Osteoblast (primary cell): ENCODE measurements at regions not wholly inside any gene's neighbourhood (a gene's known extent, or its start where the extent isn't known, plus 50 kb on each side); places are given as distances from the start of the nearest gene placed in this dataset.

ENCODE experiments used
- DNase-seq: peaks from one replicate; pipeline ENCODE4 v3.0.0; 2011; ENCODE audit warnings: low spot score, mixed read lengths; ENCODE audit not compliant: insufficient read length; ENCODE audit errors: missing footprints
- H2AFZ ChIP-seq: 2 replicates; pipeline ENCODE4 v1.6.0; 2011; ENCODE audit warnings: mild to moderate bottlenecking, low read length
- H3K27ac ChIP-seq: 2 replicates; pipeline ENCODE4 v1.5.1; 2011; ENCODE audit warnings: mild to moderate bottlenecking, low read depth, low read length, moderate library complexity
- H3K27me3 ChIP-seq: 2 replicates; pipeline ENCODE4 v1.6.0; 2012; ENCODE audit warnings: mild to moderate bottlenecking, control low read depth, inconsistent platforms, low read length, moderate library complexity; ENCODE audit not compliant: insufficient read depth
- H3K36me3 ChIP-seq: 2 replicates; pipeline ENCODE4 v1.5.1; 2011; ENCODE audit warnings: mild to moderate bottlenecking, low read length, control low read depth, moderate library complexity; ENCODE audit not compliant: insufficient read depth
- H3K4me1 ChIP-seq: 2 replicates; pipeline ENCODE4 v1.5.1; 2011; ENCODE audit warnings: mild to moderate bottlenecking, low read length, control low read depth, moderate library complexity; ENCODE audit not compliant: insufficient read depth
- H3K4me2 ChIP-seq: 2 replicates; pipeline ENCODE4 v1.6.0; 2011; ENCODE audit warnings: mild to moderate bottlenecking, low read length; ENCODE audit not compliant: insufficient read depth
- H3K4me3 ChIP-seq: fragments of 200-600 bp; sonication (generic); 3 replicates; pipeline ENCODE4 v1.5.1; 2012; ENCODE audit warnings: mild to moderate bottlenecking, low read length, inconsistent platforms; ENCODE audit not compliant: insufficient read depth
- H3K79me2 ChIP-seq: 2 replicates; pipeline ENCODE4 v1.6.0; 2012; ENCODE audit warnings: mild to moderate bottlenecking, low read length, control low read depth, inconsistent platforms; ENCODE audit not compliant: insufficient read depth
- H3K9me3 ChIP-seq: 2 replicates; pipeline ENCODE4 v1.5.1; 2011; ENCODE audit warnings: low read depth, low read length, control low read depth
- H4K20me1 ChIP-seq: 2 replicates; pipeline ENCODE4 v1.6.0; 2012; ENCODE audit warnings: mild to moderate bottlenecking, low read length, control low read depth; ENCODE audit not compliant: insufficient read depth
- TF ChIP-seq, protein P1 (sequence below): IDR thresholded peaks from 2 replicates; pipeline ENCODE4 v1.5.1; 2011; ENCODE audit warnings: mild to moderate bottlenecking, low read depth, low read length, moderate library complexity; ENCODE audit errors: extremely low read depth

DNA sequence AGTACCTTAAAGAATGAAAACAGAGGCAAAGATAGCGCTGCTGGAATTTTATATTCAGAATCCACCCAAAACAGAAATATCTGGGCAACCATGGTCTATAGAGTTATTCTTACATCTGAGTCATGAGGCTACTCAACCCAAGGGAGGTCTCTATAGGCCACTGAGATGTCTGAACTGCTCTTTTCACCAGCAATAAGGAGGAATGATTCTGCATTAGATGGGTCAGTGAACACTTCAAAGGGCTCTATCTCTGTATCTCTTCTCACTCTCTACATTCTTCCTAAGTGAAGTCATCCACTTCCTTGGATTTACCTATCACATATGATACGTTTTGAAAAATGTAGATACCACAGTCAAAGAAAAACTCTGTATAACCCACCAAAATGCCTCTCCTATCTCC, 90.2 kb upstream of the NGF start:
- Histone ChIP-seq H3K27me3 (no peaks in the 10 kb centered on the region), H3K9me3 (no peaks in the 10 kb centered on the region), H2AFZ (no peak overlapping the region), H3K4me1 (peaks cover 68% of the 10 kb centered on the region), H3K4me3 (no peak overlapping the region), H3K4me2 (no peak overlapping the region), H4K20me1 (no peaks in the 10 kb centered on the region), H3K79me2 (no peaks in the 10 kb centered on the region), H3K36me3 (no peaks in the 10 kb centered on the region), H3K27ac (peak overlapping the region; percentile 92)
- DNase-seq = peak; percentile 50
- TF ChIP-seq, protein P1, sequence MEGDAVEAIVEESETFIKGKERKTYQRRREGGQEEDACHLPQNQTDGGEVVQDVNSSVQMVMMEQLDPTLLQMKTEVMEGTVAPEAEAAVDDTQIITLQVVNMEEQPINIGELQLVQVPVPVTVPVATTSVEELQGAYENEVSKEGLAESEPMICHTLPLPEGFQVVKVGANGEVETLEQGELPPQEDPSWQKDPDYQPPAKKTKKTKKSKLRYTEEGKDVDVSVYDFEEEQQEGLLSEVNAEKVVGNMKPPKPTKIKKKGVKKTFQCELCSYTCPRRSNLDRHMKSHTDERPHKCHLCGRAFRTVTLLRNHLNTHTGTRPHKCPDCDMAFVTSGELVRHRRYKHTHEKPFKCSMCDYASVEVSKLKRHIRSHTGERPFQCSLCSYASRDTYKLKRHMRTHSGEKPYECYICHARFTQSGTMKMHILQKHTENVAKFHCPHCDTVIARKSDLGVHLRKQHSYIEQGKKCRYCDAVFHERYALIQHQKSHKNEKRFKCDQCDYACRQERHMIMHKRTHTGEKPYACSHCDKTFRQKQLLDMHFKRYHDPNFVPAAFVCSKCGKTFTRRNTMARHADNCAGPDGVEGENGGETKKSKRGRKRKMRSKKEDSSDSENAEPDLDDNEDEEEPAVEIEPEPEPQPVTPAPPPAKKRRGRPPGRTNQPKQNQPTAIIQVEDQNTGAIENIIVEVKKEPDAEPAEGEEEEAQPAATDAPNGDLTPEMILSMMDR = no peak

DNA sequence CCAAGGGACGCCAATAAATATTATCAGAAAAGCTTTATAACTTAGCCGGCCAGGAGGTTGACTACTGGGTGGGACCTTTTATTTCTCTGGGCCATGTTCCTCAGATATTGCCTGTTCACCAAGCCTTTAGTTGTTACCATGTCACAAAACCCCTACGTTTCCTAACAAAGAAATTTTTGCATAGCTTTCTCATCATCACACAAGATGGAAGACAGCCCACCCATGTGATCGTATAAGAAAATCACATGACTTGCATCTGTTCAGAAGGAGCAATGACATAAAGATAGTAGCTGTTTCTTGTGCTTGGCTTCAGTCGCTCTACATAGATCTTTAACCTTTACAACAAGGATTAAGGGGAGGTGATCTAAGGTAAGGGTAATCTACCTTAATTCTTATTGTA, 88.9 kb upstream of the NGF start:
- H3K36me3 ChIP-seq = no peaks in the 10 kb centered on the region
- peak overlapping the region; percentile 92 for H3K27ac ChIP-seq
- H3K79me2 ChIP-seq = no peaks in the 10 kb centered on the region
- TF ChIP-seq, protein P1 = no peak
- no peaks in the 10 kb centered on the region for H3K27me3 ChIP-seq
- no peak overlapping the region for H3K4me3 ChIP-seq
- H3K9me3 ChIP-seq = no peaks in the 10 kb centered on the region
- H2AFZ ChIP-seq = no peak overlapping the region
- no peak for DNase-seq
- peaks cover 68% of the 10 kb centered on the region for H3K4me1 ChIP-seq
- H3K4me2 ChIP-seq = no peak overlapping the region
- no peaks in the 10 kb centered on the region for H4K20me1 ChIP-seq

GRCh38 chr1:115426231-115426771, 88.3 kb upstream of the NGF start:
- Histone ChIP-seq H2AFZ (peak overlapping the region; percentile 37), H3K4me2 (peak overlapping the region; percentile 44), H4K20me1 (no peaks in the 10 kb centered on the region), H3K36me3 (no peaks in the 10 kb centered on the region), H3K27ac (peak overlapping the region; percentile 92), H3K9me3 (no peaks in the 10 kb centered on the region), H3K4me1 (peaks cover 68% of the 10 kb centered on the region), H3K79me2 (no peaks in the 10 kb centered on the region), H3K4me3 (no peak overlapping the region), H3K27me3 (no peaks in the 10 kb centered on the region)
- TF ChIP-seq, protein P1 = no peak
- DNase-seq = peak; percentile 49

- DNase-seq = no peak
- TF ChIP-seq, protein P1 = no peak
- Histone ChIP-seq H3K36me3 (no peaks in the 10 kb centered on the region), H3K4me2 (peak overlapping the region; percentile 44), H3K27me3 (no peaks in the 10 kb centered on the region), H3K4me3 (no peak overlapping the region), H4K20me1 (no peaks in the 10 kb centered on the region), H3K27ac (peak overlapping the region; percentile 92), H2AFZ (no peak overlapping the region), H3K9me3 (no peaks in the 10 kb centered on the region), H3K4me1 (peaks cover 64% of the 10 kb centered on the region), H3K79me2 (no peaks in the 10 kb centered on the region)
Observed at GRCh38 chr1:115425442-115425841, 87.4 kb upstream of the NGF start.
